ENCODE measurements at regions not wholly inside any gene's neighbourhood (a gene's known extent, or its start where the extent isn't known, plus 50 kb on each side); places are given as distances from the start of the nearest gene placed in this dataset.

DNA sequence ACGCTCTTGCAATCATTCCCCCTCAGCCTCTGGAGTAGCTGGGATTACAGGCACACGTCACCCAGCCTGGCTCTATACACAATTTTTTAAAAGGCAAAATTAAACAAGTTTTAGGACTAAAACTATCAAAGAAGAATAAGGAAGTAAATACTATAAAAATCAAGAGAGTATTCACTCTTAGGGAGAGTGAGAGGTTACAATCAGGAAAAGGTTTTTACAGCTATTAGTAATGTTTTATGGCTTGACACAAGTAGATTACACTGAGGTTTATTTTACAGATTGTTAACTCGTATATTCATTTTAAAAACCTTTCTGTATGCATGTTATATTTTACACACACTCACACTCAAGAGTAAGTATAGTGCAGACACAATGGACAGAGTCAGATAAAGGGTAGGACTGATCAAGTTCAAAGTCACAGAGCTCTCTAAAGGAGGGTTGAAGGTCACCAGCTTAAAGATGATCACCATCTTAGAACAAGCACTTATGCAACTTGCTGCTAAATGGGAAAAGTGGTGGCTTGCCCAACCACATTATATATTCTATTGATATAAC lies 77.9 kb upstream of the MAN1A2 start:
- TF ChIP-seq YY1 (IDR thresholded peaks at IDR 0.05; ENCODE audit: low read depth) (no peak), TCF12 (IDR thresholded peaks at IDR 0.05; ENCODE audit: low read depth) (no peak), REST (IDR thresholded peaks at IDR 0.05; ENCODE audit: low read depth) (no peak), EP300 (IDR thresholded peaks at IDR 0.05; ENCODE audit: borderline replicate concordance) (no peak), RAD21 (IDR thresholded peaks at IDR 0.05; ENCODE audit: low read depth) (no peak), TAF1 (IDR thresholded peaks at IDR 0.05; ENCODE audit: low read depth) (no peak), EGR1 (IDR thresholded peaks at IDR 0.05) (no peak)
- TF ChIP-seq, protein P1, sequence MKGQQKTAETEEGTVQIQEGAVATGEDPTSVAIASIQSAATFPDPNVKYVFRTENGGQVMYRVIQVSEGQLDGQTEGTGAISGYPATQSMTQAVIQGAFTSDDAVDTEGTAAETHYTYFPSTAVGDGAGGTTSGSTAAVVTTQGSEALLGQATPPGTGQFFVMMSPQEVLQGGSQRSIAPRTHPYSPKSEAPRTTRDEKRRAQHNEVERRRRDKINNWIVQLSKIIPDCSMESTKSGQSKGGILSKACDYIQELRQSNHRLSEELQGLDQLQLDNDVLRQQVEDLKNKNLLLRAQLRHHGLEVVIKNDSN (IDR thresholded peaks at IDR 0.05) = no peak

GRCh38 chr1:117286562-117286961 lies 75.8 kb upstream of the VTCN1 start:
- TF ChIP-seq EP300 (IDR thresholded peaks at IDR 0.05; ENCODE audit: borderline replicate concordance) (no peak), MAX (IDR thresholded peaks at IDR 0.05) (no peak), CEBPB (IDR thresholded peaks at IDR 0.05) (no peak), FOXM1 (IDR thresholded peaks at IDR 0.05; ENCODE audit: borderline replicate concordance, low read depth) (no peak), YY1 (IDR thresholded peaks at IDR 0.05; ENCODE audit: low read depth) (no peak), REST (IDR thresholded peaks at IDR 0.05; ENCODE audit: low read depth) (no peak), ZBTB7A (IDR thresholded peaks at IDR 0.05; ENCODE audit: low read depth) (no peak), CREB1 (IDR thresholded peaks at IDR 0.05; ENCODE audit: low read depth) (no peak), TCF12 (IDR thresholded peaks at IDR 0.05; ENCODE audit: low read depth) (no peak), EGR1 (IDR thresholded peaks at IDR 0.05) (no peak), TEAD4 (IDR thresholded peaks at IDR 0.05) (no peak), RAD21 (IDR thresholded peaks at IDR 0.05; ENCODE audit: low read depth) (no peak)
- TF ChIP-seq, protein P1 (IDR thresholded peaks at IDR 0.05) = no peak

DNA sequence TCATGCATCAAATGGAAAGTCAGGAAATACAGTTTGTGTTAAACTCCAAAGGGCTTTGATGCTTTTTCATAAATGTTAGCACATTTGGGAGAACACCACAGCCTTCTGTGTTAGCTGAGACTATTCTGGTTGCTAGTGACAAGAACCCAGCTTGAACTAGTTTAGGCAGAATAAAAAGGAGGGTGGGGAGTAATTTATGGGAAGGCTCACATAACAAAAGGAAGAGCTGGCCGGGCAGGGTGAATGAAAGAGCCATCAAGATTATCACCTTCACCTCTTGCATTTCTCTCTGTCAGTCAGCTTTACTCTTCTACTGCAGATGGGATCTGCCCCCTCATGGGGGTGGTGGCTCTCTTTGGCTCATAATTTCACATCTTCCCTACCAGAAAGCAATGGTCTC lies 75.4 kb upstream of the VTCN1 start:
- TF ChIP-seq RAD21 (IDR thresholded peaks at IDR 0.05; ENCODE audit: low read depth) (no peak), EP300 (IDR thresholded peaks at IDR 0.05; ENCODE audit: borderline replicate concordance) (no peak), REST (IDR thresholded peaks at IDR 0.05; ENCODE audit: low read depth) (no peak), TCF12 (IDR thresholded peaks at IDR 0.05; ENCODE audit: low read depth) (no peak), NFIC (IDR thresholded peaks at IDR 0.05) (no peak), CREB1 (IDR thresholded peaks at IDR 0.05; ENCODE audit: low read depth) (no peak), TAF1 (IDR thresholded peaks at IDR 0.05; ENCODE audit: low read depth) (no peak), TEAD4 (IDR thresholded peaks at IDR 0.05) (no peak)

DNA sequence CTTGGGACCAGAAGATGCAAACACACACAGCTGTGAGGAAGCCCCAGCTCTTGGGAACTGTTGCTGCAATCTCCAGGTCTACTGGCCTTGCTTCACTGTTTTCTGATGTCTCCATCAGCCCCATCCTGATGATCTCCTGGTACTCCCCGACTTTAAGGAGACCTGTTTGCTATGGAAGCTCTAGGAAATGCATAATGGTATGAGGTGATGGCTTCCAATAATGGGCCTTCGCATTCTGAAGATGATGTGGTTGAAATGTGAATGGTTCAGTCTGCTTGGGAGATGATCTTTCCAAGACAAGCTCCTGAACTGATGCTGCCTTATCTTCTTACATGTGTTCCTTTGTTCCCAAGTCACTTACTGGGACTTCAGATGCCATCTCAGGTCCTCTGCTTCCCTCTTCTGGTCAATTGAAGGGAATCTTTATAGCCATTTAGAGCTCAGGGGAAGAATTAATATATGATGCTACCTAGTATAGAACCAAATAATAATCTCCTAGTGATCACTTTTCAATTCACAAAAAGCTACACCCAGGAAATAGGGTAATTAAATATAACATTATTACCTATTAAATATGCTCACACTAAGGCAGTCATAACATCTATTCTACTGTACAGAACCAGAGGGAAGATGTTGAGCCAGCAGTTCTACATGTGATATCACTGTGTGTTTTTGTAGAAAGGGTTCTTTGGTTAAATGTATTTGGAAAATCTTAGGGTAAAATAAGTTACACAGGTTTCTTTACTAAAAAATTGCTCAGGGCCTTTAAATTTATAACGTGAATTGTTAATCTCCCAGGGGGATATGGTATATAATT lies 73.9 kb upstream of the VTCN1 start:
- TF ChIP-seq TEAD4 (IDR thresholded peaks at IDR 0.05) (no peak), RAD21 (IDR thresholded peaks at IDR 0.05; ENCODE audit: low read depth) (peak; percentile 94)

DNA sequence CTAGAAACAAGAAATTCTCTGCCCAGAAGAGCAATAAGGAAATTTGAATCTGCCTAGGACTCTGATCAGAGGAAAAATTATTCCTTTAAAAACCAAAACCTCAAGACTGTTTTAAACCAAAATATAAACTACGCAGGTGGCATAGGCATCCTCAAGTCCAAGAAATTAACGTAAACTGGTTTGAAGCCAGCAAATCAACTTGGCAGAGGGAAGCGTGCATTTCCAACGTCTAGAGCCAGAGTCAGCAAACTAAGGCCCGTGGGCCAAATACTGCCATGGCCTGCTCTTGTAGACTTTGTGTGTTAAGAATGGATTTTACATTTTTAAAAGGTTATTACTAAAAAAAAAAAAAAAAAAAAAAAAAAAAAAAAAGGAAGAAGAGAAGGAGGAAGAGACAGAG lies 67.8 kb upstream of the VTCN1 start:
- no peak for TF ChIP-seq TEAD4 (IDR thresholded peaks at IDR 0.05)
- TF ChIP-seq NFIC (IDR thresholded peaks at IDR 0.05) = no peak
- no peak for TF ChIP-seq RAD21 (IDR thresholded peaks at IDR 0.05; ENCODE audit: low read depth)
- TF ChIP-seq CREB1 (IDR thresholded peaks at IDR 0.05; ENCODE audit: low read depth) = no peak
- TF ChIP-seq TCF12 (IDR thresholded peaks at IDR 0.05; ENCODE audit: low read depth) = no peak
- no peak for TF ChIP-seq FOXM1 (IDR thresholded peaks at IDR 0.05; ENCODE audit: borderline replicate concordance, low read depth)
- no peak for TF ChIP-seq REST (IDR thresholded peaks at IDR 0.05; ENCODE audit: low read depth)
- no peak for TF ChIP-seq CEBPB (IDR thresholded peaks at IDR 0.05)
- no peak for TF ChIP-seq ZBTB7A (IDR thresholded peaks at IDR 0.05; ENCODE audit: low read depth)
- no peak for TF ChIP-seq TAF1 (IDR thresholded peaks at IDR 0.05; ENCODE audit: low read depth)
- TF ChIP-seq YY1 (IDR thresholded peaks at IDR 0.05; ENCODE audit: low read depth) = no peak
- no peak for TF ChIP-seq MAX (IDR thresholded peaks at IDR 0.05)
- TF ChIP-seq, protein P1 (IDR thresholded peaks at IDR 0.05) = no peak
